ENCODE measurements at regions not wholly inside any gene's neighbourhood (a gene's known extent, or its start where the extent isn't known, plus 50 kb on each side); places are given as distances from the start of the nearest gene placed in this dataset.

DNA sequence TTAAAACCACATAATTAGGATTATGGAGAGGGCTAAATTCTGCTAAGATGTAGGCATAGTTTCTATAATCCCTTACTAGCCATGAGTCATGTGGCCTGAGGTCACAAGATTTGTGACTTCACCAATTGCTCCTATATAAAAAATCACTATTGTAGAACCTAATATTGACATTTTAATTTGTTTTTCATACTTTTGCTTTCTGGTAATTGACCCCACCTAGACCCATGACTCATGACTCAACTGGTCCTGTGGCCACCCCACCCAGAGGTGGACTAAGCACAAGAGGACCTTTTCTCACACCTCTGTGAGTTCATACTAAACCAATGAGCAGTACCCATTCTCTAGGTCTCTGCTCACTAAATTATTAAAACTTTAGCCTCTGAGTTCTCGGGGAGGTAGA is 1567.5 kb upstream of the LRRTM1 start:
- H3K4me1 ChIP-seq = no peaks in the 10 kb centered on the region
- no peak overlapping the region for H3K27ac ChIP-seq
- no peaks in the 10 kb centered on the region for H4K20me1 ChIP-seq
- no peak overlapping the region for H3K9ac ChIP-seq
- no peak overlapping the region for H3K4me3 ChIP-seq
- no peak for TF ChIP-seq Cebpa-rat (IDR thresholded peaks at IDR 0.05)
- no peak overlapping the region for H3K4me2 ChIP-seq
- H3K36me3 ChIP-seq = no peaks in the 10 kb centered on the region
- no peaks in the 10 kb centered on the region for H3K9me3 ChIP-seq (replicated peaks in 1 of 11)
- H3K27me3 ChIP-seq = no peaks in the 10 kb centered on the region

DNA sequence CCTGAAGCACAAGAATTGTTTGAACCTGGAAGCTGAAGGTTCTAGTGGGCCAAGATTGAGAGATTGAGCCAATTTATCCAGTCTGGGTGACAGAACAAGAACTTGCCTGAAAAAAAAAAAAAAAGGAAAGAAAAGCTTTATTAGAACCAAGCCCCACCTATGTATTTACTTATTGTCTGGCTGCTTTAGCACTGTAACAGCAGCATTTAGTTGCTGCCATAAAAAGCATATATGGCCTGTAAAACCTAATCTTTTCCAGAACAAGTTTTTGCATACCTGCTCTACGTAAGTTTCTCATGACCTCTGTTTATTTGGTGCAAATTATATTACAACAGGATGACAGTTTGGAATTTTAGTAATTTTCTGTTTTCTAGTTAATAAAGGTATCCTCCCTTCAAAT is 1565.6 kb upstream of the LRRTM1 start:
- H3K4me2 ChIP-seq = no peak overlapping the region
- H3K9ac ChIP-seq = no peak overlapping the region
- no peaks in the 10 kb centered on the region for H3K4me1 ChIP-seq
- no peaks in the 10 kb centered on the region for H4K20me1 ChIP-seq
- no peaks in the 10 kb centered on the region for H3K36me3 ChIP-seq
- H3K4me3 ChIP-seq = no peak overlapping the region
- no peak for TF ChIP-seq Cebpa-rat (IDR thresholded peaks at IDR 0.05)
- H3K9me3 ChIP-seq (replicated peaks in 1 of 11) = no peaks in the 10 kb centered on the region
- no peak overlapping the region for H3K27ac ChIP-seq
- H3K27me3 ChIP-seq = no peaks in the 10 kb centered on the region

DNA sequence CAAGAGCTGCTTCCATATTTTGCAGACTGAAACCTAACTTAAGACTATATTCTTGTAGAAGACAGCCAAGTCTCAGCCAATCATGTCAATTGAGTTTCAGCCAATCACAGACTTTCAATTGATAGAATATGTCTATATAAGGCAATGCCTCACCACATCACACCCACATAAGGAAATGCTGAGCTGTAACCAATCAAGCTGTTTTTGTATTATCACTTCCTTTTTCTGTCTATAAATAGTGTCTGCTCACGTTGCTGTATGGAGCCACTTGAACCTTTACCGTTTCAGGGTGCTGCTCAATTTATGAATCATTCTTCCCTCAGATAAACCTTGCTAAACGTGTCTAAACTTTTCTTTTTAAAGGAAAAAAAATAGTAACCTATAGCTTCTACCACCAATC is 1554.4 kb upstream of the LRRTM1 start:
- Histone ChIP-seq H3K9me3 (replicated peaks in 1 of 11) (peaks cover 0 to 14% (median 9%) of the 10 kb centered on the region in 11 experiments; a peak in 15 of 22 replicates), H3K36me3 (no peaks in the 10 kb centered on the region), H3K4me3 (no peak overlapping the region), H3K4me2 (peak overlapping the region in 3 of 11 experiments; percentile 3 to 50 (median 31); a peak in 4 of 22 replicates), H4K20me1 (no peaks in the 10 kb centered on the region), H3K4me1 (peaks cover 0 to 15% (median 4%) of the 10 kb centered on the region in 10 experiments; a peak in 8 of 20 replicates), H3K9ac (no peak overlapping the region), H3K27me3 (no peaks in the 10 kb centered on the region), H3K27ac (peak overlapping the region in 3 of 11 experiments; percentile 2 to 26 (median 5); a peak in 4 of 22 replicates)
- TF ChIP-seq Cebpa-rat (IDR thresholded peaks at IDR 0.05) = no peak

DNA sequence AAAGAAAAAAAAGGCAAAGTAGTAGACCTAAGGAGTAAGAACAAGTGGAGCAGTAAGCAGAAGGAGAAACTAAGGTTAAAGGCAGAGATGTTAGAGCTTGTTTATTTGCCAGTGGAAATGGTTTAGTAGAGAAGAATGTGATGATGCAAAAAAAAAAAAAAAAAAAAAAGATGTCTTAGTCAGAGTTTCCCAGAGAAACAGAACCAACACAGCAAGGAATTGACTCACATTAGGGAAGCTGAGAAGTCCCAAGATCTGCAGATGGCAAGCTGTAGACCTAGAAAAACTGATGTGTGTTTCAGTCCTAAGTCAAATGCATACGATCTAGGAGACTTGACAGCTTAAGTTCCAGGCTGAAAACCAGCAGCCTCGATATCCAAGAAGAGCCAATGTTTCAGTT is 1548.8 kb upstream of the LRRTM1 start:
- Histone ChIP-seq H3K9ac (no peak overlapping the region), H3K9me3 (replicated peaks in 1 of 11) (peaks cover 0 to 6% (median 1%) of the 10 kb centered on the region in 11 experiments; a peak in 12 of 22 replicates), H3K4me1 (peaks cover 0 to 2% (median 0%) of the 10 kb centered on the region in 10 experiments; a peak in 5 of 20 replicates), H3K27ac (no peak overlapping the region), H3K4me3 (no peak overlapping the region), H4K20me1 (no peaks in the 10 kb centered on the region), H3K4me2 (no peak overlapping the region), H3K27me3 (no peaks in the 10 kb centered on the region), H3K36me3 (no peaks in the 10 kb centered on the region)
- no peak for TF ChIP-seq Cebpa-rat (IDR thresholded peaks at IDR 0.05)

DNA sequence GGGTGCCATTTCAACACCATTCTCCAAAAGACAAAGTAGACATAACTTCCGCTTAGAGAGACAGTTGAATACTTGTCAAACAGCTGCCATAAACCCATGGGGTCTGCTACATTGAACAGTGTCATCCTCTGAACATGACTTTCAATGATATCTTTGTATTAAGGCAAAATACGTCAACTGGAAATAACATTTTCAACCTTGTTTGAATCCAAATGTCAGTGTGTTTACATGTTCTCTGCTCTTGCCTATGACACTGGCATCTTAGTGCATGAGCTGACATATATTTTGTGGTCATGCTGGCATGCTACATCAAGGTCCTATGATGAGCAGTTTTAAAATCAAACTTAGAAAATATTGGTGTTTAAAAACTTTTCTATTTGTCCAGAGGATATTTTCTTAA is 1548.1 kb upstream of the LRRTM1 start:
- TF ChIP-seq Cebpa-rat (IDR thresholded peaks at IDR 0.05) = no peak
- Histone ChIP-seq H3K27me3 (no peaks in the 10 kb centered on the region), H3K4me2 (no peak overlapping the region), H4K20me1 (no peaks in the 10 kb centered on the region), H3K4me1 (no peaks in the 10 kb centered on the region), H3K27ac (no peak overlapping the region), H3K4me3 (no peak overlapping the region), H3K9ac (no peak overlapping the region), H3K9me3 (replicated peaks in 1 of 11) (no peaks in the 10 kb centered on the region; a peak in 1 of 22 replicates), H3K36me3 (no peaks in the 10 kb centered on the region)

DNA sequence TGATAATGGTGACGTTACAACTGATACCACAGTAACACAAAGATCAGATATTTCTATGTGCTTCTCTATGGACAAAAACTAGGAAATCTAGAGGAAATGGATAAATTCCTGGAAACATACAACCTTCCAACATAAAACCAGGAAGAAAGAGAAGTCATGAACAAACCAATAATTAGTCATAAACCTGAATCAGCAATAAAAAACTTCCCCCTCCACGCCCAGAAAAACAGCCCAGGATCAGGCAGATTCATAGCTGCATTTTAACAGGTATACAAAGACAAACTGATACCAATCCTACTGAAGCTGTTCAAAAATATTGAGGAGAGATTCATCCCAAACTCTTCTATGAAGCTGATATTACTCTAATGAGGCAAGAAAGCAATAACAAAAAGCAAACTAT is 1535.2 kb upstream of the LRRTM1 start:
- Histone ChIP-seq H4K20me1 (no peaks in the 10 kb centered on the region), H3K27ac (no peak overlapping the region), H3K9ac (no peak overlapping the region), H3K36me3 (no peaks in the 10 kb centered on the region), H3K4me3 (no peak overlapping the region), H3K4me2 (peak overlapping the region in 3 of 11 experiments; percentile 16 to 52 (median 36); a peak in 3 of 22 replicates), H3K9me3 (replicated peaks in 1 of 11) (no peaks in the 10 kb centered on the region), H3K27me3 (no peaks in the 10 kb centered on the region), H3K4me1 (peaks cover 0 to 17% (median 0%) of the 10 kb centered on the region in 10 experiments; a peak in 5 of 20 replicates)
- no peak for TF ChIP-seq Cebpa-rat (IDR thresholded peaks at IDR 0.05)

DNA sequence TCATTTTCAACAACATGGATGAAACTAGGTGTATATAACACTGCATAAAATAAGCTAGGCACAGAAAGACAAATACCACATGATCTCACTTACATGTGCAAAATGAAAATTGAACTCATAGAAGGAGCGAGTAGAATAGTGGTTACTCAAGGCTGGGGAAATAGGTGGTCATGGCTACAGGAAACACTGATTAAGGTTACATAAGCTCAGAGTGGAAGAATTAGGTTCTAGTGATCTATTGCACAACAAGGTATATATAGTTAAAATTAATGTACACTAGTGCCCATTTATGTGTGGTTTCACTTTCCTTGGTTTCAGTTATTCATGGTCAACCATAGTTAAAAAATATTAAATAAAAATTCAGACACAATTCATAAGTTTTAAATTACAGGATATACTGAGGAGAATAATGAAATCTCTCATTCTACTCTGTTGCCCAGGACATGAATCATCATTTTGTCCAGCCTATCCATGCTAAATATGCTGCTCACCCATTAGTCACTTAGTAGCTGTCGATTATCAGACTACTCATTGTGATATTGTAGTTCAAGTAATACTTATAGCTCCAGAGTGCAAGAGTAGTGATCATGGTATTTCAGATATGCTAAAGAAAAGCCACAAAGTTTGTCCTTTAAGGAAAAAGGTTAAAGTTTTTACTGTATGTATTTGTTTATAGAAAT is 1530.9 kb upstream of the LRRTM1 start:
- H3K27ac ChIP-seq = no peak overlapping the region
- no peaks in the 10 kb centered on the region for H3K36me3 ChIP-seq
- no peak overlapping the region for H3K9ac ChIP-seq
- no peak overlapping the region for H3K4me3 ChIP-seq
- H3K4me2 ChIP-seq = no peak overlapping the region
- H4K20me1 ChIP-seq = no peaks in the 10 kb centered on the region
- no peaks in the 10 kb centered on the region for H3K27me3 ChIP-seq
- peaks cover 0 to 17% (median 0%) of the 10 kb centered on the region in 11 experiments; a peak in 4 of 22 replicates for H3K9me3 ChIP-seq (replicated peaks in 1 of 11)
- TF ChIP-seq Cebpa-rat (IDR thresholded peaks at IDR 0.05) = 0 out of 22 replicates have a peak, but pooled peaks of 1 of the 11 experiments have one; percentile 24
- peaks cover 0 to 17% (median 0%) of the 10 kb centered on the region in 10 experiments; a peak in 5 of 20 replicates for H3K4me1 ChIP-seq

DNA sequence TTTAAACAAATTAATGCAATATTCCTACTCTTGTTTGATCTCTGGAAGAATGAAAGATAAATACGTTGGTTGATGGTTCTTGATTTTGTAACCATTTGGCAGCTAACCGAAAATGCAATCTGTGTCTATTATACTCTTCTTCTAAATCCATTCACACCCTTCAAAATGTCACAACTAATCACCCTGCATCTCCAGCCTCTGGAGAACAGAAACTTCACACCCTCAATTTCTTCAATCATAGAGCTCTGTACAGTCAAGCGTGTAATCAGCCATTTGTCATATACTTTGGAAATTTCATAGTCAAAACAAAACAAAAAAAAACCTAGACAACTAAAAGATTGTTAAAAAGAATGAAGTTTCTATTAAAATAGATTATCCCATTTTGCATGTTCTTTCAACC is 1482.3 kb upstream of the LRRTM1 start:
- Histone ChIP-seq H3K4me2 (no peak overlapping the region), H3K4me3 (no peak overlapping the region), H3K9me3 (replicated peaks in 1 of 11) (no peaks in the 10 kb centered on the region), H3K36me3 (no peaks in the 10 kb centered on the region), H3K27me3 (no peaks in the 10 kb centered on the region), H4K20me1 (no peaks in the 10 kb centered on the region), H3K4me1 (no peaks in the 10 kb centered on the region), H3K9ac (no peak overlapping the region), H3K27ac (no peak overlapping the region)
- TF ChIP-seq Cebpa-rat (IDR thresholded peaks at IDR 0.05) = no peak

DNA sequence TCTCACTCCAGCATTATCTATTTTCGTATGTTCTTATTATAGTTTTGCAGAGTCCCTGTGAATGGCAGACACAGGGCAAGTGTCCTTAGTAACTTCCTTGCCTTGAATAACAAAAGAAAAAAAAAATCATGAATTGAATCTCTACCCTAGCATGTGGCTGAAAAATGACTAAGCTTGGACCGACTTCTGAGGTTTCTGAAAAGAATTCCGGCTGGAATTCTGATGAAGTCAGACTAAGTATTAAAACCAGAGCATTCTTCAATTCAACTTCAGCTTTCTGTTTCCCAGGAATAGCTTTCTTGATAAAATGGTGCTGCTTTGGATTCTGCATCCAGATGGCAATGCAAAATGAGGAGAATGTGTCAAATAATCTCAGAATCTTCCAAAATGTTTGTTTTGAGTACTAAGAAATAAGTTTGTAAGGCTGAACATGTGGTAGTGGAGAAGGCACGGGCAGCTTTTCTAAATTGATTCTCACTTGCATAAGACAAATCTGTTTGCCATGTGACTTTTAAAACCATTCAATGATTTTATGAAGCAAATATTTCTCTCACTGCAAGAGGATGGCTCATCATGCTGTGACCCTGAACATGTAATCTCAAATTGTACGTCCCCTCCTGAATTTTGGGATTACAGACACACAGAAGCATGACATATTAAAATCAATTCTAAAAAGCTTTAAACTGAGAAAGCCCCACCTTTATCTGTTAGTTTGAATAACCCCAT is 1462.8 kb upstream of the LRRTM1 start:
- no peak overlapping the region for H3K4me3 ChIP-seq
- H3K4me2 ChIP-seq = no peak overlapping the region
- TF ChIP-seq Cebpa-rat (IDR thresholded peaks at IDR 0.05) = no peak
- H3K9me3 ChIP-seq (replicated peaks in 1 of 11) = no peaks in the 10 kb centered on the region
- no peaks in the 10 kb centered on the region for H3K4me1 ChIP-seq
- no peak overlapping the region for H3K9ac ChIP-seq
- no peaks in the 10 kb centered on the region for H3K27me3 ChIP-seq
- no peaks in the 10 kb centered on the region for H4K20me1 ChIP-seq
- H3K27ac ChIP-seq = no peak overlapping the region
- no peaks in the 10 kb centered on the region for H3K36me3 ChIP-seq
